Occipital lobe (tissue), 1 donor: ENCODE measurements at regions not wholly inside any gene's neighbourhood (a gene's known extent, or its start where the extent isn't known, plus 50 kb on each side); places are given as distances from the start of the nearest gene placed in this dataset.

Source experiments
- DNase-seq: peaks from one replicate; lab custom pipeline; 2025; lab: John Stamatoyannopoulos, UW

GRCh38 chr11:95389427-95389826, 158.4 kb upstream of the SESN3 start:
- no peak for DNase-seq

DNA sequence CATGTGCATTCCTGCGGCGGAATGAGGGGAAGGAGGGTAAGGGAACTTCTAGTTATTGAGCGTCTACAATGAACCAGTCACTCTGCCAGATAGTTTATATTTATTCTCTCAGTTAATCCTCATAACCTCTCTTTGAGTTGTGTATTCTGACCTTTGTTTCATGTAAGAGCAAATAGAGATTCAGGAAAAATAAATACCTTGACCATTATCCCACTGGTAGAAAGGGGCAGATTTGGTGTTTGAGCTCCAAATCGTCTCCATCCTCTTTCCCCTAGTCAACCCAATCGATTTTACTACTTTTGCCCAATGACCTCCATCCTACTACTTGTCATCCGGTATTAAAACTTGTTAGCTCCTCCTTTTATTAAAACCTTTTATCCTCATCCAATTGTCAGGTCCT, 157.1 kb upstream of the SESN3 start:
- no peak for DNase-seq

DNA sequence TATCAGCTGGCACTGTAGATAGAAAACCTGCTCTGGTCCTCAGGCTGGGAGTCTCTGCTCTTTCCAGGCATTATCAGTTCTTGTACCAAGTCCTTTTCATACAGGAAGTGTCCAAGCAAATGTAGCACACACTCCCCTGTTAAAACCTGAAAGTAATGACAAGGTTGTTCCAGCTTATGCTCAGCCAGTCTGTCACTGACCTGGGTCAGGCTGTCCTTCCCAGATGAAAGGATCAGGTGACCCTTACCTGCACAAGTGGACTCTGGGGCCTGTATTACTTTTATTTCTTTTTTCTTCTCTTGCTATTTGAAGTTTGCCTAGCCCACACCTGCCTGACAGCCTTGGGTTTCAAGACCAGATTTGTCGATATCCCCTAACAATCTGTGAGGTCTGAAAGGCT, 156.3 kb upstream of the SESN3 start:
- DNase-seq = no peak

GRCh38 chr11:95385577-95385976, 154.6 kb upstream of the SESN3 start:
- DNase-seq = no peak

DNA sequence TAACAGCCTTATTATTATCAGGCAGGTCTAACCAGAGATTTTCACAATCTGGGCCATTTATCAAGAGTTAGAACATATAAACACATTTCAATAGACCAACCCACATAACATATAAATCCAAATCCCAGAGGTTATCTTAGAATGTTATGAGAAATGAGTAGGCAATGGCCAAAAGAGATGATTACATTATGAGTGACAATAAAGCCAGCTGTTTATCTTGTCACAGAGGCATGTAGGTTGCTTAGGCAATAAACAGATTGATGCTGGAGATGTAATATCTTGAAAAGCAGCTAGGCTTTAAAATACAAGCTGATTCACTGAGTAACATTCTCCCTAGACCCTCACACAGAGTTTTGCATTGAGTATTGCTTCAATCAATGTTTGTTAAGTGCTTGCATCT, 148.5 kb upstream of the SESN3 start:
- DNase-seq = no peak

GRCh38 chr11:95378789-95379188, 147.8 kb upstream of the SESN3 start:
- no peak for DNase-seq

GRCh38 chr11:95378111-95378510, 147.1 kb upstream of the SESN3 start:
- DNase-seq = no peak

DNA sequence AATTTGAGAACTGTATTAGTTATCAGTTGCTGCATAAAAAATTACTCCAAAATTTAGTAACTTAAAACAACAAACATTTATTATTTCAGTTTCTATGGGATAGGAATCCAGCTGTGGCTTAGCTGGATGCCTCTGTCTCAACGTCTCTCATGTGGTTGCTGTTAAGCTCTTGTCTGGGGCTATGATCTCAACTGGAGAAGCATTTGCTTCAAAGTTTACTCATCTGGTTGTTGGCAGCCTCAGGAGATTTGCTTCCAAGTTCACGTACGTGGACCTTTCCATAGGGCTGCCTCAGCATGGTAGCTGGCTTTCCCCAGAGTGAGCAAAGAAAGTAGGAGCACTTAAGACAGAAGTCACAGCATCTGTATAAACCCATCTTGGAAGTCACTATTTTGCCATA, 144.9 kb upstream of the SESN3 start:
- DNase-seq = no peak

GRCh38 chr11:95375451-95375850, 144.4 kb upstream of the SESN3 start:
- DNase-seq = no peak

GRCh38 chr11:95374105-95374504, 143.1 kb upstream of the SESN3 start:
- no peak for DNase-seq

GRCh38 chr11:95373241-95373640, 142.2 kb upstream of the SESN3 start:
- no peak for DNase-seq

- DNase-seq = no peak
Observed at GRCh38 chr11:95372097-95372656, 141.2 kb upstream of the SESN3 start.

- DNase-seq = no peak
Observed at GRCh38 chr11:95371153-95371552, 140.2 kb upstream of the SESN3 start.

GRCh38 chr11:95367726-95368125, 136.7 kb upstream of the SESN3 start:
- no peak for DNase-seq

- DNase-seq = no peak
Observed at GRCh38 chr11:95365348-95365747, 134.3 kb upstream of the SESN3 start.

DNA sequence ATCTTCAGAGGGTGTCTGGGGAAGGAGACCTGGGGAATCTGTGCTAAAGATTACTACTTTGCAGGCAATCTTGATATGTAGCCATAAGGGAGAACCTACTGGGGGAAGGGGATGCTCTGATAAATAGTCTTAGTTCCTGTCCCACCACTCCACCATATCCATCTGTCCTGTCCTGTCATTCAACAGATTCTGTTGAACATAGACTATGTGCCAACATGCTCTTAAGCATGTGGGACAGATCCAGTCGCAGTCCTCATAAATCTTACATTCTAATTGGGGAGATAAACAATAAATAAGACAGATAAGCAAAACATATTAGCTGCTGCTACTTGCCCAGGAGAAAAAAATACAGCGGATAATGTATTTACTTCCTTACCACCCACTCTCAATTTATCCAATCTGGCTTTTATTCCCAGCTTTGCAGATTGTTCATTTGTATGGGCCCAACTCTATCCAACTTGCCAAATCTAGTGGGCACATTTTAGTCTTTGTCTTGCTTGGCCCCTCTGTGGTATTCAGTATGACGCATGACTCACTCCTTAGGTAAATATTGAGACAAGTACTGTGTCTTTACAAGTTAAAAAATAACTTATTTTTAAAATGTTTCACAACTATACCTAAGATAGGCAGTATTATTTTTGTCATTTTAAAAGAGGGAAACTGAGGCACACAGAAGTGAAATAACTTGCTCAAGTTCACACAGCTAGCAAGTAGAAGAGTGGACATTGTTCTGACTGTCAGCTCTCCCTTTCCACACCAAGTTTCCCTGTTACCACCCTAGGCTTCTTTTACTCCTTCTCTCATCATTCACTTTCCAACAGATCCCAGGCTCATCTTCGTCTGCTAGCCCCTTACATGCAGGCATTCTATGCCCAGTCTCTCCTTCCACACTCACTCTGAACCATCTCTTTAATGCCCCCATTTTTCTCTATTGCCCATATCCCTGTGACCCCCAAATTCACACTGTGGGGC, 133.6 kb upstream of the SESN3 start:
- DNase-seq = no peak

DNA sequence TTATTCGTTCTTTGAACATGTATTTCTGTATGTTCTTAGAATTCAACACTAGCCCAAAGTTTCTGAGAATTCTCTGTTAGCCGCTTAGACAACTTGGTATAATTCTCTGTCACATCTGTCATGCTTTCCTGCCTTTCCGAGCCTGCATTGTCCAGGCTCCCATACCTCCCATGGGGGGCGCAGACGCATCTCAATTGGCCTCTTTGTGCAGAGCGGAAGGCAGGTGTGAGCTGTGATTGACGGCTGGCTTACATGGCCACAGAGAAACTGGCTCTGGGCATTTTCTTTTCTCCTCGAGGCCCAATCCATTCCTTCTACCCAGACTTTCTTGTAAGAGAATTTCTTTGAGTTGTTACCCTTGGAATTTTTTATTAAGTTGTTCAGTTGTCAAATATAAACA, 132.7 kb upstream of the SESN3 start:
- no peak for DNase-seq

- DNase-seq = no peak
Observed at GRCh38 chr11:95363164-95363563, 132.2 kb upstream of the SESN3 start.

GRCh38 chr11:95361180-95361579, 130.2 kb upstream of the SESN3 start:
- no peak for DNase-seq

GRCh38 chr11:95360377-95361075, 129.5 kb upstream of the SESN3 start:
- DNase-seq = no peak

- DNase-seq = no peak
Observed at GRCh38 chr11:95359756-95360155, 128.8 kb upstream of the SESN3 start.

DNA sequence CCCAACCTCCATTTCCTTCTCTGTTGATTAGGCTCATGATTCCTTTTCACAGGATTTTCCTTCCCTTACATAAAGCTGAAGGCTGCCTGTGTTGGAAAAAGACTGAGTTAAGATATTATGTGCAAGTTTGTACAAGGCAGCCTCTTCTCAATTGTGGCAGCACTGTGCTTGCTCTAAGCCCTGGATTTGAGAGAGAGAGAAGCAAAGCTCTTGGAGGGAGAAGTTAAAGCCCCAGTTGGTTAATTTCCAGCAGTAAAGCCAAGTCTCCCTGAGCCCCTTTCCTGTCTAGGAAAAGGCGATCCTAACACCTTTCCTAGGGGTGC, 128.3 kb upstream of the SESN3 start:
- no peak for DNase-seq
